ENCODE measurements at regions not wholly inside any gene's neighbourhood (a gene's known extent, or its start where the extent isn't known, plus 50 kb on each side); places are given as distances from the start of the nearest gene placed in this dataset.
"Not testable (repeated sequence)": the region's sequence is repeated elsewhere in the genome, so short reads cannot be mapped to it uniquely, and the experiment has no call there.

DNA sequence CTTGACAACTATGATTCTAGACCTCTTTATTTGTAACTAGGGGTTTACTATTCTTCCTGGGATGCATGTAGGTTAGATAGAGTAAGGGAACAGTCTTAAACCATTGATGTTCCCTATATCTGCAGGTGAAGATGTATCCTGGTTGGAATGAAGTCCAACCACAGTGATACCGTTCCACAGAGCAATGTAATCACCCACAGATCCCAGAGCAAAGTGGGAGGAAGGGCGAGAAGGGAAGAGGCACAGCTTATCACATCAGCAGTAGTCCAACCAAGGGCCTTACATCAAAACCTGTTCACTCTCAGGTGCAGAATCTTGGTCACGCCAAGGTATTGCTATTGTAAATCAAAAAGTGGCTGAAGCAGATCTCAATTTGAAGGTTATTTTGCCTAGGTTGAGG, 61.8 kb upstream of the LIPC start:
- TF ChIP-seq, protein P1, sequence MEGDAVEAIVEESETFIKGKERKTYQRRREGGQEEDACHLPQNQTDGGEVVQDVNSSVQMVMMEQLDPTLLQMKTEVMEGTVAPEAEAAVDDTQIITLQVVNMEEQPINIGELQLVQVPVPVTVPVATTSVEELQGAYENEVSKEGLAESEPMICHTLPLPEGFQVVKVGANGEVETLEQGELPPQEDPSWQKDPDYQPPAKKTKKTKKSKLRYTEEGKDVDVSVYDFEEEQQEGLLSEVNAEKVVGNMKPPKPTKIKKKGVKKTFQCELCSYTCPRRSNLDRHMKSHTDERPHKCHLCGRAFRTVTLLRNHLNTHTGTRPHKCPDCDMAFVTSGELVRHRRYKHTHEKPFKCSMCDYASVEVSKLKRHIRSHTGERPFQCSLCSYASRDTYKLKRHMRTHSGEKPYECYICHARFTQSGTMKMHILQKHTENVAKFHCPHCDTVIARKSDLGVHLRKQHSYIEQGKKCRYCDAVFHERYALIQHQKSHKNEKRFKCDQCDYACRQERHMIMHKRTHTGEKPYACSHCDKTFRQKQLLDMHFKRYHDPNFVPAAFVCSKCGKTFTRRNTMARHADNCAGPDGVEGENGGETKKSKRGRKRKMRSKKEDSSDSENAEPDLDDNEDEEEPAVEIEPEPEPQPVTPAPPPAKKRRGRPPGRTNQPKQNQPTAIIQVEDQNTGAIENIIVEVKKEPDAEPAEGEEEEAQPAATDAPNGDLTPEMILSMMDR (IDR thresholded peaks at IDR 0.05) = no peak
- H3K4me3 ChIP-seq = no peak overlapping the region
- H3K27ac ChIP-seq = no peak overlapping the region
- no peak for DNase-seq (ENCODE audit: low spot score)

DNA sequence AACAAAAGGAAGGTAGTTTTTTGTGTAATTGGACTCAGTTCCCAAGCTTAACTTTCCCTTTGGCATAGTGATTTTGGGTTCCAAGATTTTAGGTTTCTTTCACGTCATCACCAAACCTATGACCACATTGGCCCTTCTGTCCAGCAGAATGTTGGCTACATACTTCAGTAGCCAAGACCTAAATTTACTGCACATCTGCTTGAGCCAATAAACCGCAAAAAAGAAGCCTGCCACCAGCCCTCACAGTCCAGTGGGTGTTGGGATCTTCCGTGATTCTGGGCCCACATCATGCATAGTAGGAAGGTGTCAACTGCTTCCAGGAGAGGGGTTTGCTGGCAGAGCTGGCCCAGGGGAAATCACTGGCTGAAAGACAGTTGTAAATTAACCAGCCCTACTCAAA, 57.6 kb upstream of the LIPC start:
- Histone ChIP-seq H3K4me3 (no peak overlapping the region), H3K27ac (no peak overlapping the region)
- TF ChIP-seq, protein P1 (IDR thresholded peaks at IDR 0.05) = no peak
- DNase-seq (ENCODE audit: low spot score) = no peak

DNA sequence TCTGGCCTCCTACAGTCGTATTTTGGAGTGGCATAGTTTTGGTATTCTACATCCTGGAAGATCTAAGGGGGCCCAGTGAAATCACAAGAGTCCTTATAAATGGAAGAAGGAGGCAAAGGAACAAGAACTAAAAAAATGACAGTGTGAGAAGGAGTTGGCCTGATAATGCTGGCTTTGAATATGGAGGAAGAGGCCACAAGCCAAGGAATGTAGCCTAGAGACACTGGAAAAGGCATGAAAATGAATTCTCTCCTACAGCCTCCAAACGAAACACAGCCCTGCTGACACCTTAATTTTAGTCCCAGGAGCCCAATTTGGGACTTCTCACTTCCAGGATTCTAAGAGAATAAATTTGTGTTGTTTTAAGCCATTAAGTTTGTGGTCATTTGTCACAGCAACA, 54.6 kb upstream of the LIPC start:
- DNase-seq (ENCODE audit: low spot score) = no peak
- TF ChIP-seq, protein P1 (IDR thresholded peaks at IDR 0.05) = no peak
- H3K4me3 ChIP-seq = no peak overlapping the region
- no peak overlapping the region for H3K27ac ChIP-seq

DNA sequence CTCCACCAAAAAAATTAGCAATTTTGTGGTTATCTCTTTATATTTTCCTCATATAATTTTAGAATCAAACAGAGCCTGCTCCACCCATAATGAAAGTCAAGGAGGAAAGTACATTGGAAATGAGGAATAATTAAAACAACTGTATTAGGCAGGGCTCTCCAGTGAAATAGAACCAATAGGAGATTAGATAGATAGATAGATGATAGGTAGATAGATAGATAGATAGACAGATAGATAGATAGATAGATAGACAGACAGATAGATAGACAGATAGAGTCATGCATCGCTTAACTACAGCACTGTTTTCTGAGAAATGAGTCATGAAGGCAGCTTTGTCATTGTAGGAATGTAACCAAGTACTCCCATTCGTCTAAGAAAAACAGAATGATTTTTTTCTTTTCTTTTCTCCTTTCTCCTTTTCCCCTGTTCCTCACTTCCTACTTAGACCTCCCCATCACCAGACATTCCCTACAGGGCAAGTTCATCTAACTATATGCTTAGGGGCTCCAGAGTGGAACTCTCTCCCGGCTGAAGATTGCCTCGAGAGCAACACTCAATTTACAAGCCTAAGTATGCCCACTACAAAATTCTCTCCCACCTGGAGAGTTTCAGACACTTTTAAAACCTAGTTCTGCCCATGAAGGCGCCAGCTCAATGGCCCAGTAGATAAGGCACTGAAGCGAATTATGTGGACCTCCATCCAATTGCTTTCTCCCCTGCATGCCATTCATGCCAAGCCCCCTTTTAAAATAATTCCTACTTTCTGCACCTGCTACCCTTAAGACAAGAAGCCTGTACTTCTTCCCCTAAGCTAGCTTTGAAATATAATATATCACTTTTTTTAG, 53.3 kb upstream of the LIPC start:
- DNase-seq (ENCODE audit: low spot score) = no peak
- Histone ChIP-seq H3K27ac (no peak overlapping the region), H3K4me3 (no peak overlapping the region)
- TF ChIP-seq, protein P1 (IDR thresholded peaks at IDR 0.05) = no peak

DNA sequence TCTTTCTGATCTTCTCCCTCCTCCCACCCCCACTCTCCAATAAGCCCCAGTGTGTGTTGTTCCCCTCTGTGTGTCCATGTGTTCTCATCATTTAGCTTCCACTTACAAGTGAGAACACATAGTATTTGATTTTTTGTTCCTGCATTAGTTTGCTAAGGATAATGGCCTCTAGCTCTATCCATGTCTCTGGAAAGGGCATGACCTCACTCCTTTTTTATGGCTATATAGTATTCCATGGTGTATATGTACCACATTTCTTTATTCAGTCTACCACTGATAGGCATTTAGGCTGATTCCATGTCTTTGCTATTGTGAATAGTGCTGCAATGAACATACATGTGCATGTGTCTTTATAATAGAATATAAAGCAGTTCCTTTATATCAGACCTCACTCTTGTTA, 52.3 kb upstream of the LIPC start:
- not testable (repeated sequence) for H3K27ac ChIP-seq; DNase-seq (ENCODE audit: low spot score); H3K4me3 ChIP-seq

DNA sequence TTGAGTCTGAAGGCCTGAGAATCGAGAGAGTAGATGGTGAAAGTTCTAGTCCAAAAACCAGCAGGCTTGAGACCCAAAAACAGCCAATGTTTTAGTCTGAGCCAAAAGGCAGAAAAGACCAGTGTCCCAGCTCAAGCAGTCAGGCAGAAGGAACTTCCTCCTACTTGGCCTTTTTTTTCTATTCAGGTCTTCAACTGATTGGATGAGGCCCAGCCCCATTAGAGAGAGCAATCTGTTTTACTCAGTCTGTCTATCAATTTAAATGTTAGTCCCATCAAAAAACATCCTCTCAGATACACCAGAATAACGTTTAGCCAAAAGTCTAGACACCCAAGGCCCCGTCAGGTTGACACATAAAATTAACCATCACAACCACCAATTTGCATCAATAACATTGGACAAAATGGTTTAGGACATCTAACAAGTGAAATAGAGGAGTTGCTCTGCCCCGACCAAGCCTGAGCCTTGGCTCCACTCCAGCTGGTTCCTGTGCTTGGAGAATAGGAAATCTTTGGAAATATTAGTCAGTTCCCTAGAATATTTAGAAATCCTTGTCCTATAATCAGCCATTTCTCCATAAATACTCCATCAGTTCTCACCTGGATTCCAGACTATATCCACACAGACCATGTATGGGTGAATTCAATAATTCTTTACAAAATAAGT, 51.4 kb upstream of the LIPC start:
- no peak for DNase-seq (ENCODE audit: low spot score)
- TF ChIP-seq, protein P1 (IDR thresholded peaks at IDR 0.05) = no peak
- no peak overlapping the region for H3K27ac ChIP-seq
- no peak overlapping the region for H3K4me3 ChIP-seq

DNA sequence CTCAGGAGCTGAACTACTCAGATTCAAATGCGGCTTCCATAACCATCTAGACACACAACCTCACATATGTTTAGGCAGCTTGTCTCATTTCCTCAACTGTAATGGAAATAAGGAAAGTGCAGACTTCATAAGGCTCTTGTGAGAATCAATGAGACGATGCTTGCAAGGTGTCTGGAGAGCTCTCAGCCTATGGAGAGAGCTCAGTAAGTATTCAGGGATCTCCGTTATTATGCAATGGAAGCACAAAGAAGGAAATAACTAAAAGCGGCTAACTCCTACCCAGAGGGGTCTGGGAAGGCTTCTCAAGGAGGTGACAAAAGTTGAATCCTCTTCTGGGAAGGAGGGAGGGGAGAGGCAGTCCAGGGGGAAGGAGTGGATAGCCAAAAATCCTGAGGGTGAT, 50.1 kb upstream of the LIPC start:
- TF ChIP-seq, protein P1 (IDR thresholded peaks at IDR 0.05) = no peak
- DNase-seq (ENCODE audit: low spot score) = no peak
- Histone ChIP-seq H3K4me3 (no peak overlapping the region), H3K27ac (no peak overlapping the region)
